ENCODE measurements at regions not wholly inside any gene's neighbourhood (a gene's known extent, or its start where the extent isn't known, plus 50 kb on each side); places are given as distances from the start of the nearest gene placed in this dataset.

DNA sequence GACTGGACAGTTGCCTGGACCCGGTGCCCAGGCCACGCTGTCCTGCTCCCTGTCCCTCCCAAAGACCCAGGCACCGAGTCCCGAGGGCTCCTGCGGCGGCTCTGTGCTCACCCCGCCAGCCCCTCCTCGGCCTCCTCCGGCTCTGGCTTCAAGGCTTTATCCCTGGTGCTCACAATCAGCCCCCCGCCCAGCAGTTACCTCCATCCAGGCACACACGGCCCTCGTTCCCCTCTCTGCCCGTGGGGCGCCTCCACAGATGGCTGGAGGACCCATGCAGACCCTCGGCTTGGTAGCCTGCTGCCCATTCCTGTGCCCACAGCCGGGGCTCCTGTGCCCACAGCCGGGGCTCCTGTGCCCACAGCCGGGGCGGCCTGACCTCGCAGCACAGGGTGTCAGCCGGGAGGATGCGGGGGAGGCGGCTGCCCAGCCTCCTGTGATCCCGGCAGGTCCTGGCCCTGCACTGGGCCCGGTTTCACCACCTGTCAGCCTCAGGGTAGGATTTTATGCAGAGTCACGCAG lies 52.3 kb upstream of the COL18A1 start:
- intact Hi-C loops (cut with DNase I) = no loop called here
- H3K4me1 ChIP-seq (replicated peaks) = no peaks in the 10 kb centered on the region
- no peaks in the 10 kb centered on the region for H3K27me3 ChIP-seq (replicated peaks; ENCODE audit: insufficient read depth)
- no peaks in the 10 kb centered on the region for H3K9me3 ChIP-seq
- 87% methylated on average over 25 of the region's 26 CpGs for WGBS
- H3K4me3 ChIP-seq = no peak overlapping the region
- H3K27ac ChIP-seq = no peak overlapping the region
- H3K36me3 ChIP-seq = no peaks in the 10 kb centered on the region
- TF ChIP-seq, protein P1, sequence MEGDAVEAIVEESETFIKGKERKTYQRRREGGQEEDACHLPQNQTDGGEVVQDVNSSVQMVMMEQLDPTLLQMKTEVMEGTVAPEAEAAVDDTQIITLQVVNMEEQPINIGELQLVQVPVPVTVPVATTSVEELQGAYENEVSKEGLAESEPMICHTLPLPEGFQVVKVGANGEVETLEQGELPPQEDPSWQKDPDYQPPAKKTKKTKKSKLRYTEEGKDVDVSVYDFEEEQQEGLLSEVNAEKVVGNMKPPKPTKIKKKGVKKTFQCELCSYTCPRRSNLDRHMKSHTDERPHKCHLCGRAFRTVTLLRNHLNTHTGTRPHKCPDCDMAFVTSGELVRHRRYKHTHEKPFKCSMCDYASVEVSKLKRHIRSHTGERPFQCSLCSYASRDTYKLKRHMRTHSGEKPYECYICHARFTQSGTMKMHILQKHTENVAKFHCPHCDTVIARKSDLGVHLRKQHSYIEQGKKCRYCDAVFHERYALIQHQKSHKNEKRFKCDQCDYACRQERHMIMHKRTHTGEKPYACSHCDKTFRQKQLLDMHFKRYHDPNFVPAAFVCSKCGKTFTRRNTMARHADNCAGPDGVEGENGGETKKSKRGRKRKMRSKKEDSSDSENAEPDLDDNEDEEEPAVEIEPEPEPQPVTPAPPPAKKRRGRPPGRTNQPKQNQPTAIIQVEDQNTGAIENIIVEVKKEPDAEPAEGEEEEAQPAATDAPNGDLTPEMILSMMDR (IDR thresholded peaks at IDR 0.05) = no peak
- TF ChIP-seq POLR2AphosphoS5 (IDR thresholded peaks at IDR 0.05) = no peak
- TF ChIP-seq POLR2A (IDR thresholded peaks at IDR 0.05) = no peak
- no peak for DNase-seq (ENCODE audit: low spot score)

DNA sequence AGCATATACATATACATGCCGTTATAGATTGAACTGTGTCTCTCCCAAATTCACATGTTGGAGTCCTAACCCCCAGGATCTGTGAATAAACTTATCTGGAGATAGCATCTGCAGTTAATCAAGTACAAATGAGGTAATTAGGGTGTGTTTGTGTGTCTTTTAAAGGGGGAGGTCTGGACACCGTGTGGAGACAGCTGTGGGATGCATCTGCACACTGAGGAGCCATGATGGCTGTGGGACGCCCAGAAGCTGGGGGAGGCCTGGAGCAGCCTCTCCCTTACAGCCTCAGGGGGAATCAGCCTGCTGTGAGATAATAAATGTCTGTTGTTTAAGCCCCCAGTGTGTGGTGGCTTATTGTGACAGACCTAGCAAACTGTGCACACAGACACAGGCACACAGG lies 51.8 kb upstream of the COL18A1 start:
- intact Hi-C loops (cut with DNase I) = no loop called here
- H3K36me3 ChIP-seq = no peaks in the 10 kb centered on the region
- H3K27me3 ChIP-seq (replicated peaks; ENCODE audit: insufficient read depth) = no peaks in the 10 kb centered on the region
- WGBS = 65% methylated on average over 3 of the region's 3 CpGs
- H3K4me1 ChIP-seq (replicated peaks) = no peaks in the 10 kb centered on the region
- H3K4me3 ChIP-seq = no peak overlapping the region
- H3K9me3 ChIP-seq = no peaks in the 10 kb centered on the region
- H3K27ac ChIP-seq = no peak overlapping the region
- TF ChIP-seq, protein P1 (IDR thresholded peaks at IDR 0.05) = no peak
- no peak for TF ChIP-seq POLR2AphosphoS5 (IDR thresholded peaks at IDR 0.05)
- no peak for TF ChIP-seq POLR2A (IDR thresholded peaks at IDR 0.05)
- no peak for DNase-seq (ENCODE audit: low spot score)

DNA sequence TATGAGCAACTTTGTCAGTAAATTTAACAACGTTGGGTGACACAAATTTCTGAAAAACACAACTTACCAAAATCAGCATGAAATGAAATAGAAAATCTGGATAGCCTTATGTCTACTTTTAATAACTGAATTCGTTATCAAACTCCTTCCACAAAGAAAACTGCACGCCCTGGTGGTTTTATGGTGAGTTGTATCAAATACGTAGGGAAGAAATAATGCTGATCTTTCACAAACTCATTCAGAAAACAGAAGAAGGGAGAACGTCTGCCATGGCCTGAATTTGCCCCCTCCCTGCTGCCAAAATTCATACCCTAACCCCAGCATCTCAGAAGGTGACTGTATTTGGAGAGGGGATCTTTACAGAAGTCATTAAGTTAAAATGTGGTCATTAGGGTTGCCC lies 50.0 kb upstream of the COL18A1 start:
- Histone ChIP-seq H3K4me1 (replicated peaks) (no peaks in the 10 kb centered on the region), H3K27me3 (replicated peaks; ENCODE audit: insufficient read depth) (no peaks in the 10 kb centered on the region), H3K9me3 (no peaks in the 10 kb centered on the region), H3K36me3 (no peaks in the 10 kb centered on the region), H3K27ac (no peak overlapping the region), H3K4me3 (no peak overlapping the region)
- TF ChIP-seq, protein P1 (IDR thresholded peaks at IDR 0.05) = no peak
- no peak for TF ChIP-seq POLR2AphosphoS5 (IDR thresholded peaks at IDR 0.05)
- no peak for TF ChIP-seq POLR2A (IDR thresholded peaks at IDR 0.05)
- no peak for DNase-seq (ENCODE audit: low spot score)
- intact Hi-C loops (cut with DNase I) = no loop called here
- 62% methylated on average over 5 of the region's 5 CpGs for WGBS

Data from prostate gland (tissue), 2 donors.